SHP77 treated with DMSO at 0.1 percent for 48 hours (cell line): ENCODE measurements at regions not wholly inside any gene's neighbourhood (a gene's known extent, or its start where the extent isn't known, plus 50 kb on each side); places are given as distances from the start of the nearest gene placed in this dataset.
A peak's percentile ranks its signal among the peaks of the same experiment; 100 is the strongest.

Experiments used
- DNase-seq: peaks from one replicate; lab custom pipeline; 2025; lab: John Stamatoyannopoulos, UW

DNA sequence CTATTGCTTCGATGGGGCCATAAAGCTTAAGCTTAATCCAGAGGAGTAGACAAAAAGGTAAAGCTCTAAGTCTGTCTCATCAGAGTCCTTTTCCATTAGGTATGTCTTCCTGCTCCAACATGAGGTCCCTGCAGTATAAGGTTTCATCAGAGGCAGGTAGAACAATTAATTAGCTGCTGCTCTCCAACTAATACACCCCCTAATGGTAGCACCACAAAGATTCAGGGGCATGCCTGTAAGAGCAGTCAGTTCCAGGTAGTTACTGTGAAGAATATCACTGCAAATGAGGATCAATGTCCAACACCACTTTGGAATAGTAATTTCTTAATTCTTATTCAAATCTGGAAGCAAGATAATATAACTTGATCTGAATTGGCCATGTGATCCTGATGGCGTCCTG, 160.3 kb upstream of the ESRRG start:
- DNase-seq, result no peak

GRCh38 chr1:216881695-216882094, 158.5 kb upstream of the ESRRG start:
- no peak for DNase-seq

- no peak for DNase-seq
These were observed 143.5 kb upstream of the ESRRG start for GRCh38 chr1:216866714-216867113.

GRCh38 chr1:216855810-216856209, 132.6 kb upstream of the ESRRG start:
- DNase-seq, result no peak

DNA sequence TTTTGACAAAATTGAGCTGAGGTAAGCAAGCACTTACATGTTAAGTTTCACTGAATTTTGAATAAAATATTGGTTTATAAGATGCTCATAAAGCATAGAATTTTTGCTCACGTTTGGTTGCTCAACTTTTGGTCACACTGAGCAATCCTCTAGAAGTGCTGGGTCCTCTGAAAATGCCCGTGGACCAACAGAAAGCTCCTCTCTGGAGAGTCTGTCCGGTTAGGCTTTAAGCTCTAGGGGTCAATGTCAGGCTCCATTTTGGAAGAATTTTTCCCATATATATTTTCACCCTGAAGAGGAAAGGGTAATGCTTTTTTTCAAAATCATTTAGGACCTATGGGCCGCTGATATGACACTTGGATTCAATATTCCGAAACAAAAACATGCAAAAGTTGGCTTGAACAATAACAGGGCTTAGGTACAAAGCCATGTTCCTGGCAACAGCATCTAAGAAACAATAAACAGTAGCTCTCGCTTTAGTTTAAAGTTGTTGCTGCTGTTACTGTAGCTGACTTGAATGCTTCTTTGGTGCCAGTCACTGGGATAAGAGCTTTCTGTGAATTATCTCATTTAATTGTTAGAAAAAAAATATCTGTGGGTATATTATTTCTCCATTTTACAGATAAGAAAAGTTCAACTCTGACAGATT, 131.7 kb upstream of the ESRRG start:
- no peak for DNase-seq

DNA sequence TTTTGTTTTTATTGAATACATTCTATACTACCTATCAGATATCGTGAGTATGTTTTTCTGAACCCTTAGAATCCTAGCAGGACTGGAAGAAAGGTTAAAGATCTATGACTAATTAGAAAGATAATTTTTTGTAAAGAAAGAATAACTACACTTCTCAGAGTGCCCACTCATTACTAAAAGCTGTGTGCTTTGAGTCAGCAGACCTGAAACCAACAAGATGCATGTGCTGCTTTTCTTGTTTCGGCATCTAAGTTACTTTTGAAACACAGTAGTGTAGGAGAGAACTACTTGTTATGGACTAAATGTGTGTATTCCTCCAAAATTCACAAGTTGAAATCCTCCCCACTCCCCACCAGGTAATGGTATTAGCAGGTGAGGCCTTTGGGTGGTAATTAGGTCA, 127.8 kb upstream of the ESRRG start:
- no peak for DNase-seq

- DNase-seq, result no peak
These were observed 125.9 kb upstream of the ESRRG start for GRCh38 chr1:216849146-216849545.

DNA sequence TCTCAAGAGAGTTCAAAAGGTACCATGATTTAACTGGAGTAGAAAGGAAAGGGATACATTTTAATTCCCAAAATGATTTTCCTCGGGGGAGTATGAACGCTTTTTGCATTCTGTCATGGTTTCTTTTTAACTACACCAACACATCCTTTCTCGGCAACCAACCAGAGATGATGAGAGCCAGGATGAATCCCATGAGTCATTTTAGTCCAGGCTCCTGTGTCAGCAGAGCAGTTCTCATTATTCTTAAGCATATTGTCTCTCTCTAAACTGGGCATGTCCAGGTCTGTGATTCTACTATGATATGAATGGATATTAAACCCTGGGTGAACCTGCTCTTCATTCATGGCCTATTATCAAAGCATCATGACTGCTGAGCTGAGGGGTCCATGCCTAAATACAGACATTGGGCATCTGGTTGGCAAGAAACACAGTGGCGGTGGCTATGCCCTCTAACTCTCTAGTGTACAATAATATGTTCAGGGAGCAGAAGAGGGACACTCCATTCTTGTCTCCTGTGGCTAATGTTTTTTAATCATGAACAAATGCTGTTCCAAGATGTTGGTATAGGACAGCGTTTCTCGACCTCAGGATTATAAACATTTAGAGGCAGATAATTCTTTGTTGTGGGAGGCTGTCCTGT, 124.3 kb upstream of the ESRRG start:
- DNase-seq, result no peak

DNA sequence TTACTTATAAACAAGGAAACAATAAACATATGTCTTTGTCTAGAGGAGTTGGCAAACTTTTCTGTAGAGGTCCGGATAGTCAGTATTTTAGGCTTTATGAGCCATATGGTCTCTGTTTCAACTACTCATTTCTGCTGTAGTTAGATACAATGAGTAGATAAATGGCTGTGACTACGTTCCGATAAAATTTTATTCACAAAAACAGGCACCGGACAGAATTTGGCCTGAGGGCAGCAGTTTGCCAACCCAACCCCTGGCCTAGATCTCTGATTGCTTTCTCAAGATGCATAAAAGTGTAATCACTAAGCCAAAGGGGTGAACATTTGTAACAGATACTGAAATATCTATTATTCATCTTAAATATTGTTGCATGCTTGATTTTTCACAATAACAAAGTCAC, 123.1 kb upstream of the ESRRG start:
- DNase-seq, result no peak

DNA sequence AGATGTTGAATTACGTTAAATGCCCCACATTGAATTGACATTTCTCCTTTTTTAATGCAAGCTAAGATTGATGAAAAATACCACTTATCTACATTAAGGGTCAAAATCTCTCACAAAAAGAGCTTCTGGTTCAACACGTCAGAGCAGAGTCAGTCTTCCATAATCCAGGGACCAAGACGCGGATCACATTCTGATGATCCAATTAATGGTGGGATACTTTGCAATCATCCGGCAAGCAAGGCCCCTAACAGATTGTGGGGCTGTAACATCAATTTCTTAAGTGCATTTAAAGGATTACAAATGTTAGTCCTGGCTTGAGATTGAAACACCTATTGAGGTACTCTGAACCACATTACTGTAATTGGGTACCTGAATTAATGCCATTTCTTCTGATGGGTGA, 120.2 kb upstream of the ESRRG start:
- no peak for DNase-seq

DNA sequence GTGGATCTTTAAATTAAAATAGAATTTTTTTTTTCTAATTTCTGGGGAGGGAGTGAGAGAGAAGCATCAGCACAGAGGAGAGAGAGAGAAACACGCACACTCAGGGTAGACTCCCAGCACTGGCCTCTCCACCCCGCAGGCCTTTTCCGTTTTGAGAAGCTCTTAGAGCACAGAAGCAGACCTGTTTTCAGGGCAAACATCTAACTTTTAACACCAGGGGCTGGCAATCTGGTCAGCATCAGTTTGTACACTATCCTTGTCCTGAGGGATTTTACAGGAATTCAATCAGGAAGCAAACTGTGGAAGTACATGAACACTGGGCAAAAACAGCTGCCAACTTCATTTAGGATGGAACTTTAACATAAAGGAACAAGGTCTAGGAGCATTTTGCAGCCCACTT, 117.9 kb upstream of the ESRRG start:
- no peak for DNase-seq

DNA sequence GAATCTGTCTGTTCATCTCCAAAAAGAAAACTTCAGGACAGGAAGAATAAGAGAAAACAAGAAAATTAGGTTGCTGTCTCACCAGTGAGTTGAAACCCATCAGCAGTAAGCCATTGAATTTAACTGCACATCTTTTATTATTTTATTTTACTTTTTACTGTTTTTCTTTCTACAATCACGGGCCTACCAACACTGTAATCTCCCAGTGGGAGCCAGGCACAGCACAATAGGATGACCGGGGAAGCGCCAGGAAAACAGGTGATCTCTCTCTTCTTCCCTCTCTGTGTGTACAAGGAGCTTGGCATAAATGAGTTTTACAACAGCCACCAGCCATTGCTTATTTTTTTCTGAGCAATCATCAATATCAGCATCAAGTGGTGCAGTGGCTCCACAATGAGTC, 113.1 kb upstream of the ESRRG start:
- no peak for DNase-seq

DNA sequence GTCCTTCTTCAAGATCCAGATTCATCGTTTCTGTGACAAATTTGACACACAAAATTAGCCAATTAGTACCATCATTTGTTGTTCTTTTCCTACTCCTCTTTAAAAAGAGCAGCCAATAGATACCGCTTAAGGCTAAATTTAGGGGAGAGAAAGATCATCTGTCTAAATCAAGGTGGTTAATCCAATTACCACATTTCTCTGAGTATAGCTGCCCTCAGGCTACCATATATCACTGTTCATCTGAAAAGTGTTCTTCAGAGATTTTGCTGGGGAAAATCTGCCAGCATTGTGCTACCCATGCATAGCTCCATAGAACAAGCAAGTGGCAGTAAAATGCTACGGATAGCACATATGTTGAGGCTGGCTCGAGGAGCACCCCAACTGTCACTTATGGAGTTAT, 110.3 kb upstream of the ESRRG start:
- DNase-seq, result no peak

- DNase-seq, result no peak
These were observed 109.0 kb upstream of the ESRRG start for GRCh38 chr1:216832192-216832591.

- no peak for DNase-seq
These were observed 107.4 kb upstream of the ESRRG start for GRCh38 chr1:216830424-216831210.

DNA sequence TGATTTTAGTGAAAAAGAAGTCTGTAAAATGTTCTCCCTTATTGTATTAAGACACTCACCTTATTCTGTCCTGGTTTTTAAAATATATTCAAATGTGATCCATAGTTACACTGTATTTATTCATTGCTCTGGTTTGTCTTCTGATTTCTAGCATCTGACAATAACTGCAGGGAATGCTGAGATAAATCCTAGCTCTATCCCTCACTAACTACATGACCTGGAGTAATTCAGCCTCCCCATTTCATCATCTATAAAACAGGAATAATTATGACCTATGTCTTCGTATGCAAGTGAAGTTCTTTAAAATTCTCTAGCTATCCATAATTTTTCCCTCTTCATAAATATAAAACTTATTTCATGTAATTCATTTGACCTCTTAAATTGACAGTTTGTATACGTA, 104.0 kb upstream of the ESRRG start:
- DNase-seq, result no peak

GRCh38 chr1:216826646-216827045, 103.4 kb upstream of the ESRRG start:
- no peak for DNase-seq

- DNase-seq, result no peak
These were observed 103.0 kb upstream of the ESRRG start for GRCh38 chr1:216826214-216826613.

- no peak for DNase-seq
These were observed 102.3 kb upstream of the ESRRG start for GRCh38 chr1:216825557-216825956.

DNA sequence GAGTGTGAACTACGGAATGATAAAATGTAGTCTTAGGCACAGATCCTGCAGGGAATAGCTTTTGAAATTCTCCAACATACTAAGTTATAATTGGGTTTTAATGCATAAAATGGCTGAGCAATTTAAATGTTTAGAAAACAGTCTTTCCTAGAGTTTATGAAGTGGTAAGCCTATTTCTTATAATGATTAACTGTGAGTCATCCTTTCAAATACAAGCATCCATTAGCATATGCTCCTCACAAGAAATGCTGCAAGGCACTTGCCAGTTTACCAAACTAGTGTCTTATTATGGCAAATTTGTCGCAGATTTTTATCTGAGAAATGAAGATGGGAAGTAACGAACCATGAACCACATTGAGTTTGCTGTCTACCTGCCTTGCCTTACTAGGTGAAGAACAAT, 101.3 kb upstream of the ESRRG start:
- DNase-seq, result no peak

DNA sequence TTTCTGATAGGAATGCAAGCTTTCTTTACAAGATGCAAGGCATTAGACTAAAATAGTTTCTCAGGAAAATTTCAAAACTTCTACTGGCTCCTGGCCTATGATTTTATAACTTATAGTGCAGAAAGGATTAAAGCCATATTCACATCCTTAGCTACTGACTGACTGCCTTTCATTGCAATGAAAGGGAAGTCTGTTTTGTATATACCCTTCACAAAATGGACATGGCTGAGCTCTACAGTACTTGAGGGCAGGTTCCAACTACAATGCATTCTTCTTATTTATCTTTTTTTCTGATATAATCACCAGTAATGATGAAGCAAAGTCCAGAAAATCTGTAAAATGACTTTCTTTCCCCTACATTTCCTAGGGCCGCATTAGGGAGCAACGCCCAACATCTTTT, 100.5 kb upstream of the ESRRG start:
- DNase-seq, result no peak

GRCh38 chr1:216822480-216822879, 99.3 kb upstream of the ESRRG start:
- DNase-seq, result peak; percentile 34

- DNase-seq, result no peak
These were observed 97.1 kb upstream of the ESRRG start for GRCh38 chr1:216820345-216820744.
